H1 (cell line): ENCODE measurements at regions not wholly inside any gene's neighbourhood (a gene's known extent, or its start where the extent isn't known, plus 50 kb on each side); places are given as distances from the start of the nearest gene placed in this dataset.

Experiments
- CTCF ChIA-PET: fragments of 300-600 bp; sonication (Branson Sonifier 250); formaldehyde crosslinking; loops from one replicate; lab custom pipeline; 2021; ENCODE audit not compliant: partially characterized antibody; lab: Charles Lee
- POLR2A ChIA-PET: fragments of 300-600 bp; sonication (Branson Sonifier 250); formaldehyde crosslinking; loops from one replicate; lab custom pipeline; 2021; ENCODE audit warnings: inconsistent platforms; ENCODE audit not compliant: partially characterized antibody; lab: Charles Lee
- DNase-seq, 2 experiments: peaks; one replicate each; pipeline versions ENCODE4 v3.0.0 to v3.0.0-alpha.2; 2010 to 2022; ENCODE audit warnings: low spot score in 2 of 2, low read depth in 1 of 2, mixed read lengths in 1 of 2
- FAIRE-seq: peaks from 2 replicates; lab custom pipeline; 2011; peaks lifted over from hg19 to GRCh38; lab: Jason Lieb, UNC
- H2AFZ ChIP-seq: 2 replicates; pipeline ENCODE4 v1.8.1; 2012; ENCODE audit warnings: low read length, inconsistent platforms
- H2AK5ac ChIP-seq: 2 replicates; pipeline ENCODE4 v1.6.1; 2013; ENCODE audit warnings: low read depth, low read length
- H2BK120ac ChIP-seq: replicated peaks from 2 replicates; pipeline ENCODE3; 2013; ENCODE audit warnings: low read depth, low read length, inconsistent platforms
- H2BK12ac ChIP-seq: 2 replicates; pipeline ENCODE4 v1.6.1; 2013; ENCODE audit warnings: low read depth, low read length
- H2BK15ac ChIP-seq: 2 replicates; pipeline ENCODE4 v1.6.1; 2013; ENCODE audit warnings: low read length
- H2BK20ac ChIP-seq: 2 replicates; pipeline ENCODE4 v1.6.1; 2013; ENCODE audit warnings: low read length
- H2BK5ac ChIP-seq: 2 replicates; pipeline ENCODE4 v1.6.1; 2013; ENCODE audit warnings: low read depth, low read length
- H3K14ac ChIP-seq: 2 replicates; pipeline ENCODE4 v1.6.1; 2013; ENCODE audit warnings: inconsistent platforms; ENCODE audit not compliant: insufficient read length
- H3K18ac ChIP-seq: 2 replicates; pipeline ENCODE4 v1.6.1; 2013; ENCODE audit warnings: low read length; ENCODE audit errors: extremely low read depth
- H3K23ac ChIP-seq: 2 replicates; pipeline ENCODE4 v1.6.1; 2013; ENCODE audit warnings: inconsistent platforms; ENCODE audit not compliant: insufficient read length
- H3K23me2 ChIP-seq: 2 replicates; pipeline ENCODE4 v1.6.1; 2013; ENCODE audit warnings: low read depth, low read length
- H3K27ac ChIP-seq: 2 replicates; pipeline ENCODE4 v1.6.1; 2011; ENCODE audit warnings: low read depth, low read length, inconsistent platforms
- H3K27me3 ChIP-seq, 4 experiments: replicated peaks in 1 of 4; 1 replicate in 1 of 4; 2 replicates in 3 of 4; pipeline versions ENCODE4 v1.6.1 to v1.8.1; 2011 to 2013; ENCODE audit warnings: low read length in 3 of 4, mild to moderate bottlenecking in 3 of 4, inconsistent platforms in 2 of 4, mixed read lengths in 2 of 4, moderate library complexity in 1 of 4; ENCODE audit not compliant: control insufficient read depth in 3 of 4, insufficient read depth in 3 of 4; ENCODE audit errors: extremely low read depth in 1 of 4
- H3K36me3 ChIP-seq, 4 experiments: 2 replicates each; pipeline versions ENCODE4 v1.6.1 to v1.8.1; 2011 to 2013; ENCODE audit warnings: mild to moderate bottlenecking in 4 of 4, low read length in 3 of 4, moderate library complexity in 2 of 4, control low read depth in 1 of 4, inconsistent platforms in 1 of 4; ENCODE audit not compliant: insufficient read depth in 4 of 4, control insufficient read depth in 2 of 4
- H3K4ac ChIP-seq: replicated peaks from 2 replicates; pipeline ENCODE3; 2013; ENCODE audit warnings: low read length, low read depth, mixed read lengths, inconsistent platforms; ENCODE audit not compliant: insufficient read length
- H3K4me1 ChIP-seq, 4 experiments: replicated peaks in 1 of 4; 1 replicate in 1 of 4; 2 replicates in 3 of 4; pipeline versions ENCODE4 v1.6.1 to v1.8.1; 2011 to 2013; ENCODE audit warnings: low read length in 3 of 4, inconsistent platforms in 2 of 4, mixed read lengths in 1 of 4; ENCODE audit not compliant: insufficient read depth in 4 of 4, control insufficient read depth in 3 of 4
- H3K4me2 ChIP-seq, 2 experiments: 2 replicates each; pipeline versions ENCODE4 v1.6.1 to v1.8.1; 2011 to 2013; ENCODE audit warnings: low read depth in 2 of 2, low read length in 2 of 2, control low read depth in 1 of 2, inconsistent platforms in 1 of 2, mild to moderate bottlenecking in 1 of 2; ENCODE audit not compliant: insufficient read depth in 1 of 2
- H3K4me3 ChIP-seq, 4 experiments: fragments of 200-600, 300-600 bp in 1 of 4; sonication (generic), shearing (Covaris generic), sonication (Bioruptor Twin) in 1 of 4; 2 replicates each; pipeline versions ENCODE4 v1.5.1 to v1.8.1; 2011 to 2016; ENCODE audit warnings: low read length in 4 of 4, low read depth in 3 of 4, control low read depth in 2 of 4, inconsistent platforms in 2 of 4, mild to moderate bottlenecking in 2 of 4, mixed read lengths in 1 of 4, moderate library complexity in 1 of 4; ENCODE audit not compliant: insufficient read depth in 2 of 4; ENCODE audit errors: extremely low read depth in 1 of 4
- H3K56ac ChIP-seq: replicated peaks from 2 replicates; pipeline ENCODE3; 2013; ENCODE audit warnings: low read depth, mild to moderate bottlenecking, mixed read lengths, low read length, inconsistent platforms; ENCODE audit not compliant: insufficient read length
- H3K79me1 ChIP-seq: 2 replicates; pipeline ENCODE4 v1.6.1; 2013; ENCODE audit warnings: low read depth, low read length, control low read depth
- H3K79me2 ChIP-seq, 2 experiments: 2 replicates each; pipeline versions ENCODE4 v1.6.1 to v1.8.1; 2012 to 2013; ENCODE audit warnings: low read length in 2 of 2, mild to moderate bottlenecking in 2 of 2, inconsistent platforms in 1 of 2; ENCODE audit not compliant: insufficient read depth in 2 of 2, control insufficient read depth in 1 of 2
- H3K9ac ChIP-seq, 4 experiments: replicated peaks in 1 of 4; 1 replicate in 1 of 4; 2 replicates in 3 of 4; pipeline versions ENCODE4 v1.6.1 to v1.8.1; 2011 to 2013; ENCODE audit warnings: low read depth in 3 of 4, low read length in 3 of 4, control low read depth in 2 of 4, mild to moderate bottlenecking in 2 of 4, moderate library complexity in 2 of 4, inconsistent platforms in 1 of 4; ENCODE audit errors: extremely low read depth in 1 of 4
- H3K9me3 ChIP-seq, 2 experiments: 2 replicates each; pipeline versions ENCODE4 v1.6.1 to v1.8.1; 2012 to 2013; ENCODE audit warnings: mild to moderate bottlenecking in 2 of 2, moderate library complexity in 2 of 2, control low read depth in 1 of 2, inconsistent platforms in 1 of 2, low read depth in 1 of 2, low read length in 1 of 2, mixed read lengths in 1 of 2; ENCODE audit not compliant: insufficient read depth in 2 of 2
- H4K20me1 ChIP-seq, 2 experiments: replicated peaks in 1 of 2; 2 replicates each; pipeline versions ENCODE3 to v1.8.1; 2011 to 2013; ENCODE audit warnings: inconsistent platforms in 2 of 2, low read length in 2 of 2, mild to moderate bottlenecking in 1 of 2; ENCODE audit not compliant: insufficient read depth in 2 of 2, control insufficient read depth in 1 of 2
- H4K5ac ChIP-seq: 2 replicates; pipeline ENCODE4 v1.6.1; 2013; ENCODE audit warnings: low read length, low read depth, mixed read lengths, inconsistent platforms; ENCODE audit not compliant: insufficient read length
- H4K8ac ChIP-seq: 2 replicates; pipeline ENCODE4 v1.8.0; 2013; ENCODE audit warnings: mild to moderate bottlenecking, moderate library complexity, low read length, inconsistent platforms; ENCODE audit not compliant: insufficient read depth; ENCODE audit errors: extremely low read depth
- H4K91ac ChIP-seq: replicated peaks from 2 replicates; pipeline ENCODE3; 2013; ENCODE audit warnings: low read length, mixed read lengths, inconsistent platforms; ENCODE audit not compliant: insufficient read length
- HDAC6 ChIP-seq: IDR thresholded peaks from one replicate; pipeline ENCODE4 v1.7.1; 2012; ENCODE audit warnings: low read depth, mild to moderate bottlenecking, inconsistent platforms, low read length, moderate library complexity
- PHF8 ChIP-seq: fragments of 200-600 bp; sonication (generic); conservative IDR thresholded peaks from 2 replicates; pipeline ENCODE4 v1.7.1; 2012; ENCODE audit warnings: low read depth, mild to moderate bottlenecking, inconsistent platforms, low read length, moderate library complexity
- SRF ChIP-seq: IDR thresholded peaks from 2 replicates; pipeline ENCODE4 v1.6.1; 2011; ENCODE audit warnings: mild to moderate bottlenecking, low read depth, low read length, moderate library complexity
- WGBS, 2 experiments: shearing (Covaris generic) in 1 of 2; methylation state at CpG; one replicate each; pipeline versions ENCODE4 v1.1.6 to v1.1.7; 2013 to 2015; ENCODE audit warnings: low lambda C conversion rate in 2 of 2, mixed read lengths in 2 of 2, inconsistent platforms in 1 of 2, low coverage in 1 of 2, missing lambda C conversion rate in 1 of 2; ENCODE audit not compliant: insufficient replicate concordance in 2 of 2, insufficient coverage in 1 of 2, insufficient read length in 1 of 2; ENCODE audit errors: extremely low coverage in 1 of 2, missing lambda C conversion rate in 1 of 2; 5-methylcytosine and 5-hydroxymethylcytosine counted together

- H3K18ac ChIP-seq = no peak overlapping the region
- H3K27ac ChIP-seq = no peak overlapping the region
- H2BK12ac ChIP-seq = no peak overlapping the region
- no peaks in the 10 kb centered on the region for H3K79me2 ChIP-seq
- H3K56ac ChIP-seq = no peak overlapping the region
- no peaks in the 10 kb centered on the region for H3K23me2 ChIP-seq
- H3K9me3 ChIP-seq = no peaks in the 10 kb centered on the region
- H3K36me3 ChIP-seq = no peaks in the 10 kb centered on the region
- FAIRE-seq = no peak
- no peak overlapping the region for H2BK15ac ChIP-seq
- ChIA-PET POLR2A (no interaction called here), CTCF (no interaction called here)
- H3K23ac ChIP-seq = no peak overlapping the region
- H3K4me2 ChIP-seq = no peak overlapping the region
- DNase-seq = no peak
- H2AFZ ChIP-seq = no peak overlapping the region
- H3K27me3 ChIP-seq = no peaks in the 10 kb centered on the region
- no peak overlapping the region for H4K8ac ChIP-seq
- no peak overlapping the region for H2BK5ac ChIP-seq
- no peak overlapping the region for H4K91ac ChIP-seq
- H3K79me1 ChIP-seq = no peaks in the 10 kb centered on the region
- H3K4ac ChIP-seq = no peak overlapping the region
- 90% methylated on average over 1 of the region's 1 CpG; no CpG with 5 or more reads in 1 of the 2 experiments for WGBS, 2 experiments
- H3K4me1 ChIP-seq = no peaks in the 10 kb centered on the region; a peak in 2 of 7 replicates
- H3K14ac ChIP-seq = no peak overlapping the region
- H4K5ac ChIP-seq = no peak overlapping the region
- H3K9ac ChIP-seq = no peak overlapping the region
- no peaks in the 10 kb centered on the region for H4K20me1 ChIP-seq
- H2AK5ac ChIP-seq = no peak overlapping the region
- H3K4me3 ChIP-seq = no peak overlapping the region
- H2BK120ac ChIP-seq = no peak overlapping the region
- H2BK20ac ChIP-seq = no peak overlapping the region
- no peak for TF ChIP-seq PHF8
- TF ChIP-seq HDAC6 = no peak
- TF ChIP-seq SRF = no peak
Measured at GRCh38 chr3:83461411-83461810, 1497.4 kb upstream of the CADM2 start.
